Stimulated activated naive B cell treated with anti-CD40 and anti-IgM and Interleukin-4, amounts not matched to agents 10 μg/mL and 1 μg/mL and 100 μg/mL, for 72 hours (primary cell): ENCODE measurements at regions not wholly inside any gene's neighbourhood (a gene's known extent, or its start where the extent isn't known, plus 50 kb on each side); places are given as distances from the start of the nearest gene placed in this dataset.

Experiments
- ATAC-seq, 2 donors: fragments of 150-1000 bp; cut with Tn5 transposase; replicated peaks; 2 replicates each; pipeline ENCODE4 v1.10.0; 2021; ENCODE audit warnings: moderate library complexity in 1 of 2
- DNase-seq: peaks from one replicate; pipeline ENCODE4 v3.0.0; 2021
- H3K27ac Mint-ChIP-seq: one replicate; pipeline ENCODE4 v1.8.0; 2022; ENCODE audit warnings: mild to moderate bottlenecking, mixed read lengths
- H3K27me3 Mint-ChIP-seq, 2 donors: one replicate each; pipeline ENCODE4 v1.8.0; 2022; ENCODE audit warnings: mixed read lengths in 2 of 2
- H3K36me3 Mint-ChIP-seq, 2 donors: one replicate each; pipeline ENCODE4 v1.8.0; 2022; ENCODE audit warnings: mixed read lengths in 2 of 2, mild to moderate bottlenecking in 1 of 2
- H3K4me1 Mint-ChIP-seq, 2 donors: one replicate each; pipeline ENCODE4 v1.8.0; 2022; ENCODE audit warnings: mixed read lengths in 2 of 2, mild to moderate bottlenecking in 1 of 2
- H3K4me3 Mint-ChIP-seq, 2 donors: one replicate each; pipeline ENCODE4 v1.8.0; 2022; ENCODE audit warnings: mild to moderate bottlenecking in 2 of 2, mixed read lengths in 2 of 2, moderate library complexity in 1 of 2
- H3K9me3 Mint-ChIP-seq, 2 donors: one replicate each; pipeline ENCODE4 v1.8.0; 2022; ENCODE audit warnings: mixed read lengths in 2 of 2, mild to moderate bottlenecking in 1 of 2

DNA sequence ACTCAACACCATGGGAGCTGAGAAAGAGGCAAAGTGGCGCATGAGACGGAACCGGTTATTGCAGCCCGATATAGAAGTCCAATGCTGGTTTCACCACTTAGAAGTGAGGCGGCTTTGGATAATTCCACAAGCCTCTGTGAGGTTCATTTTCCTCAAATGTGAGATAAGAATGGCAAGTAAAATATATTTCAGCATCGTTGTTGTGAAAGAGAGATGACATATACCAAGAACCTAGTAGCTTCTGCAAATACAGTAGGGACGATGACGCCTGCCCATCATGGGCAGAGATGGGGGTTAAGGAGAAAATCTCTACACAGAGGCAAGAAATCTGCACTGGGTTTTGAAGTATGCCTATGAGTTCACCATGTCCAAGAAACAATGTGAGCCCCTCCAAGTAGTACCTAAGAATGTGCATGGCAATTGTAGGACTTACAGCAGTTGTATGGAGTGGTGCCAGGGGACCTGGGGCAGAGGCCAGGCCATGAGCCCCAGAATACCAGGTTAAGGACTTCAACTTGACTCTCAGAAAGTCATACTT, 352.0 kb downstream of the RNF144A start:
- ATAC-seq (no peak), DNase-seq (no peak)
- Mint-ChIP-seq H3K9me3 (no peaks in the 10 kb centered on the region), H3K27ac (no peak overlapping the region), H3K27me3 (peaks cover 0 to 10% of the 10 kb centered on the region in 2 donors), H3K4me1 (no peaks in the 10 kb centered on the region), H3K4me3 (no peak overlapping the region), H3K36me3 (no peaks in the 10 kb centered on the region)

- H3K4me1 Mint-ChIP-seq = no peaks in the 10 kb centered on the region
- H3K27ac Mint-ChIP-seq = no peak overlapping the region
- H3K27me3 Mint-ChIP-seq = peaks cover 0 to 10% of the 10 kb centered on the region in 2 donors
- no peaks in the 10 kb centered on the region for H3K9me3 Mint-ChIP-seq
- H3K4me3 Mint-ChIP-seq = no peak overlapping the region
- no peaks in the 10 kb centered on the region for H3K36me3 Mint-ChIP-seq
- ATAC-seq = no peak
- no peak for DNase-seq
Observed at GRCh38 chr2:7270011-7270431, 352.8 kb downstream of the RNF144A start.

DNA sequence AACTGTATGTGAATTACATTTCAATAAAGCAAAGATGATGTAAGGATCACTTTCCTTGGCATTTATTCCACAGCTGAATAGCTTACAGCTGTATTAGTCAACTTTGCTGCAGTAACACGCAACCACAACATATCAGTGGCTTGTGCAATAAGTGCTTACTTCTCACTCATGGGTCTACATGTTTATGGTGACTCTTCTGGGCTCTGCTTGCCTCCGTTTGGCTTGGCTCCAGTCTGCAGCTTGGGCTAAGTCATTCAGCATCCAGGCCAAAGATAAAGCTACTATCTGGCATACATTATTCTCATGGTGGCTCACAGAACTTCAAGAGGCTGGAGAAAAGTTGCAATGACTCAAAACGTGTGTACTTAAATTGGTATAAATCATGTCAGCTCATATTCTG, 355.0 kb downstream of the RNF144A start:
- Mint-ChIP-seq H3K4me1 (no peaks in the 10 kb centered on the region), H3K36me3 (no peaks in the 10 kb centered on the region), H3K27ac (no peak overlapping the region), H3K4me3 (no peak overlapping the region), H3K27me3 (peaks cover 0 to 16% of the 10 kb centered on the region in 2 donors), H3K9me3 (no peaks in the 10 kb centered on the region)
- no peak for ATAC-seq
- no peak for DNase-seq

GRCh38 chr2:7278984-7279383, 361.8 kb downstream of the RNF144A start:
- no peak for DNase-seq
- Mint-ChIP-seq H3K27ac (no peak overlapping the region), H3K4me1 (peaks cover 4 to 14% of the 10 kb centered on the region in 2 donors), H3K4me3 (no peak overlapping the region), H3K9me3 (no peaks in the 10 kb centered on the region), H3K36me3 (no peaks in the 10 kb centered on the region), H3K27me3 (peaks cover 0 to 15% of the 10 kb centered on the region in 2 donors)
- no peak for ATAC-seq

GRCh38 chr2:7279421-7279949, 362.3 kb downstream of the RNF144A start:
- H3K4me3 Mint-ChIP-seq = no peak overlapping the region
- ATAC-seq (no peak), DNase-seq (no peak)
- no peak overlapping the region for H3K27ac Mint-ChIP-seq
- peaks cover 0 to 12% of the 10 kb centered on the region in 2 donors for H3K27me3 Mint-ChIP-seq
- peaks cover 4 to 14% of the 10 kb centered on the region in 2 donors for H3K4me1 Mint-ChIP-seq
- no peaks in the 10 kb centered on the region for H3K36me3 Mint-ChIP-seq
- no peaks in the 10 kb centered on the region for H3K9me3 Mint-ChIP-seq

DNA sequence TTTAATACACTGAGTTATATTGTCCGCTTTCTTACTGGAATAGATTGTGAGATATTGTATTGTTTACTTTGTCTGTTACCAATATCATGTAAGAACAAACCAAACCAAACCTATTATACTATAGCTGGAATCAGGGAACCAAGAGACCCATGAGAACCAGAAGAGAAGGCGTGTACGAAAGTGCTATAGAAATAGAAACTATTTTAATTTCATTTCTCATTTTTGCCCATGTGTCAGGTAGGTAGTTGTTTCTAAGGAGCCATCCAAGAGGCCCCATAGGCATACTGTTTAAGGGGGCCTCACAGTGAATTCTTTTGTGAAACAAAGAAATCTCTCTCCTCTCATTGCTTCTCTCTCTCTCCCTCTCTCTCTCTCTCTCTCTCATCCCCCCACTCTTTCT, 363.6 kb downstream of the RNF144A start:
- peaks cover 0 to 6% of the 10 kb centered on the region in 2 donors for H3K27me3 Mint-ChIP-seq
- H3K36me3 Mint-ChIP-seq = no peaks in the 10 kb centered on the region
- no peak for DNase-seq
- H3K4me3 Mint-ChIP-seq = no peak overlapping the region
- ATAC-seq = no peak
- peaks cover 4 to 14% of the 10 kb centered on the region in 2 donors for H3K4me1 Mint-ChIP-seq
- H3K27ac Mint-ChIP-seq = no peak overlapping the region
- no peaks in the 10 kb centered on the region for H3K9me3 Mint-ChIP-seq

- no peak overlapping the region for H3K4me3 Mint-ChIP-seq
- DNase-seq (no peak), ATAC-seq (peak; percentile 25 to 82)
Observed at GRCh38 chr2:7281231-7282201, 364.3 kb downstream of the RNF144A start.

GRCh38 chr2:7286120-7286519, 368.9 kb downstream of the RNF144A start:
- DNase-seq (no peak), ATAC-seq (no peak)
- H3K4me3 Mint-ChIP-seq = no peak overlapping the region
- H3K27me3 Mint-ChIP-seq = peaks cover 0 to 6% of the 10 kb centered on the region in 2 donors
- no peaks in the 10 kb centered on the region for H3K36me3 Mint-ChIP-seq
- peaks cover 4 to 11% of the 10 kb centered on the region in 2 donors for H3K4me1 Mint-ChIP-seq
- H3K27ac Mint-ChIP-seq = no peak overlapping the region
- no peaks in the 10 kb centered on the region for H3K9me3 Mint-ChIP-seq

More at GRCh38 chr2:7281231-7282201, 364.3 kb downstream of the RNF144A start:
- Mint-ChIP-seq H3K27ac (no peak overlapping the region), H3K27me3 (peaks cover 0 to 6% of the 10 kb centered on the region in 2 donors), H3K9me3 (no peaks in the 10 kb centered on the region), H3K4me1 (peaks cover 4 to 14% of the 10 kb centered on the region in 2 donors), H3K36me3 (no peaks in the 10 kb centered on the region)

- peaks cover 4% of the 10 kb centered on the region in 2 donors for H3K27me3 Mint-ChIP-seq
- H3K4me1 Mint-ChIP-seq = no peaks in the 10 kb centered on the region
- no peak overlapping the region for H3K4me3 Mint-ChIP-seq
- ATAC-seq (peak in 1 of 2 donors; percentile 12), DNase-seq (no peak)
- H3K9me3 Mint-ChIP-seq = no peaks in the 10 kb centered on the region
- H3K36me3 Mint-ChIP-seq = no peaks in the 10 kb centered on the region
- H3K27ac Mint-ChIP-seq = no peak overlapping the region
Observed at GRCh38 chr2:7288484-7288883, 371.3 kb downstream of the RNF144A start.

- Mint-ChIP-seq H3K4me1 (no peaks in the 10 kb centered on the region), H3K4me3 (no peak overlapping the region), H3K9me3 (no peaks in the 10 kb centered on the region), H3K27me3 (peaks cover 0 to 4% of the 10 kb centered on the region in 2 donors), H3K36me3 (no peaks in the 10 kb centered on the region), H3K27ac (no peak overlapping the region)
- DNase-seq = no peak
- ATAC-seq = no peak
Observed at GRCh38 chr2:7289697-7290096, 372.5 kb downstream of the RNF144A start.

DNA sequence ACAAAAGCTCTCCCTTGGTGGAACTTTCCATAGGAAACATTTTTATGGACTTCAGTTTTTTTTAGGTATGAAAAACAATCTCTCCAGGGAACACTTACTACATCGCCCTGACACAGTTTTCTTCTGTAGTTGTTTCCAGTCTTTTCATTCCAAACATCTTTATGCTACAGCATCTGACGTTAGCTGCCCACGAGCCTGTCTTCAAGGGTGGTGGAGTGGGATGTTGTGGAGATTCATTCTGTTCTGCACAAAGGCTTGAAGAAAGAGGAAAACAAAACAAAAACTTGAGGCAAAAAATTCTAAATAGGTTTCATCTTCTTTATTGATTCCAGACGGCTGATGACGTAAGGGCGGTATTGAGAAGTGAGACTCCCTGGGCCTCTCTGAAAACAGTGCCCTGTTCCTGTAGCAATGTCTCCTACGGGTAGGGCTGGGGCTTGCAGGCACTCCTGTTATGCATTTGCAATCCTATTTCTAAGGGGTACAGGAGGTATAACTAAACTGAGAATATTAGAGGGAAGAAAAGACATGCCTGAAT, 375.0 kb downstream of the RNF144A start:
- ATAC-seq = no peak
- H3K27me3 Mint-ChIP-seq = peaks cover 0 to 4% of the 10 kb centered on the region in 2 donors
- H3K36me3 Mint-ChIP-seq = no peaks in the 10 kb centered on the region
- no peaks in the 10 kb centered on the region for H3K9me3 Mint-ChIP-seq
- DNase-seq = no peak
- H3K4me1 Mint-ChIP-seq = no peaks in the 10 kb centered on the region
- H3K27ac Mint-ChIP-seq = no peak overlapping the region
- no peak overlapping the region for H3K4me3 Mint-ChIP-seq

DNA sequence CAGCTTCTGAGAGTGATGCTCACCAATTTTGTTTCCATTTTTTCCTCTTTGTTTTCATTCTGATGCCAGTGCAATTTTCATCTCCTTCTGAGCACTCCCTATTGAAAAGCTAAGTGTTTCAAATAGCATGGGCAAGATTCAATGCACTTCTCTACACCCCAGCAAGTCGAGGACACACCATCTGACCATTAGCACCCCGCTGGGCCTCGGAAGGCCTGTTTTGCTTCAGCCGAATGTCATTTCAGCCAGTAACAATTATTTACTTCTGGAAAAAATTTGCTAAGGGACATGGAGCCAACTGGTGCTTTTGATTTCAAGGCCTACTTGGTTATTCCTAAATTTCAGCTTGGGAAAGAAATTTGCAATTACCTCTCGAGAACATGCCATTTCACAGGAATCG, 392.4 kb downstream of the RNF144A start:
- no peak overlapping the region for H3K4me3 Mint-ChIP-seq
- no peak overlapping the region for H3K27ac Mint-ChIP-seq
- H3K27me3 Mint-ChIP-seq = no peaks in the 10 kb centered on the region
- H3K9me3 Mint-ChIP-seq = no peaks in the 10 kb centered on the region
- no peaks in the 10 kb centered on the region for H3K4me1 Mint-ChIP-seq
- no peak for ATAC-seq
- H3K36me3 Mint-ChIP-seq = no peaks in the 10 kb centered on the region
- DNase-seq = no peak

DNA sequence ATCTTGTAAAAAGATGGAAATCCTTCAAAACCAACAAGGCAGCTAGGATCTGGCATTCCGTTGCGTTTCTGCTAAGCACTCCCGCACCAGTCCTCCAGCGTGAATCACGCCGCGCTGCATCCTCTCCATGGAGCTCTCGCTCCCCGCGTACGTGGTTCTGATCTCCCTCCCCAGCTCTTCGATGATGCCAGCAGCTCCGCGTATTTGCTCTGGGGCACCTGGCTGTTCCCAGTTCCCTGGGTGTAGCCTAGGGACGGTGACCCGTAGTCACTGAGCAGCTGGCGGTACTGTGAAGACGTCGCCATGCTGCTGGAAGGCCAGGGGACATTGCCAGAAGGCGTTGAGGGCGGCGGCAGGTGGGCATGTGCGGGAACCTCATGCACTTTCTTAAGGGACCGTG, 407.5 kb downstream of the RNF144A start:
- Mint-ChIP-seq H3K9me3 (no peaks in the 10 kb centered on the region), H3K4me3 (no peak overlapping the region), H3K27ac (no peak overlapping the region), H3K36me3 (no peaks in the 10 kb centered on the region), H3K27me3 (peaks cover 0 to 9% of the 10 kb centered on the region in 2 donors), H3K4me1 (no peaks in the 10 kb centered on the region)
- DNase-seq (no peak), ATAC-seq (no peak)

DNA sequence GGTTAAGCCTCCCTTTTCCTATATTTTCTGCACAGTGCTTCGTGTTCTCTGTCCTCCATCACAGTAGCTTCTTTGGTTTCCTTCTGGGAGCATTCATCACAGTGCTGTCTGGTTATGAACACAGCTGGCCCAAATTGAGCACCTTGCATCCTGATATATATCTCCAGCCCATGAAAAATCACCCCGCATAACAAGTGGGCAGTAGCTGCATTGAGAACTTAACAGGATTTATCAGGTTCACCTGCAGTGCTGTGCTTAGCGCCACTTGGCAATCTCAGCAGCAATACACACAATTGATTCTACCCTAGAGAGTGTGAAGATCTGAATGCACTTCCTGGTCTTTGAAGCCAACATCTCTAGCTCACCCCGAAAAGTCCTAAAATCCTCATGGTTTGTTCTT, 408.0 kb downstream of the RNF144A start:
- Mint-ChIP-seq H3K36me3 (no peaks in the 10 kb centered on the region), H3K9me3 (no peaks in the 10 kb centered on the region), H3K27me3 (peaks cover 0 to 9% of the 10 kb centered on the region in 2 donors), H3K4me1 (no peaks in the 10 kb centered on the region), H3K27ac (no peak overlapping the region), H3K4me3 (no peak overlapping the region)
- ATAC-seq = no peak
- DNase-seq = no peak
